Stomach (tissue), 8 donors: ENCODE measurements at regions not wholly inside any gene's neighbourhood (a gene's known extent, or its start where the extent isn't known, plus 50 kb on each side); places are given as distances from the start of the nearest gene placed in this dataset.
"Not testable (repeated sequence)": the region's sequence is repeated elsewhere in the genome, so short reads cannot be mapped to it uniquely, and the experiment has no call there.

ENCODE experiments used
- DNase-seq, 2 donors: peaks; one replicate each; pipeline versions ENCODE4 v3.0.0 to v3.0.0-alpha.2; 2013 to 2019
- H3K27ac ChIP-seq, 5 donors: fragments of 200-600 bp in 4 of 5; sonication (generic) in 4 of 5; one replicate each; pipeline ENCODE4 v1.5.1; 2013 to 2019; ENCODE audit warnings: mild to moderate bottlenecking in 1 of 5, moderate library complexity in 1 of 5
- H3K27me3 ChIP-seq, 3 donors: fragments of 200-600 bp; sonication (generic); one replicate each; pipeline ENCODE4 v1.5.1; 2017 to 2019; ENCODE audit warnings: mixed run types in 1 of 3
- H3K36me3 ChIP-seq, 4 donors: fragments of 200-600 bp; sonication (generic); 1 replicate in 3 of 4; 2 replicates in 1 of 4; pipeline ENCODE4 v1.5.1; 2016 to 2019
- H3K4me1 ChIP-seq, 4 donors: fragments of 200-600 bp; sonication (generic); one replicate each; pipeline ENCODE4 v1.5.1; 2016 to 2019
- H3K4me3 ChIP-seq, 4 donors: fragments of 200-600 bp; sonication (generic) in 3 of 4; one replicate each; pipeline ENCODE4 v1.5.1; 2016 to 2019; ENCODE audit warnings: mild to moderate bottlenecking in 1 of 4
- H3K9me3 ChIP-seq, 4 donors: fragments of 200-600 bp; sonication (generic); one replicate each; pipeline ENCODE4 v1.5.1; 2016 to 2019
- CTCF ChIP-seq, 7 experiments: fragments of 450-650 bp in 4 of 7; fragments of 200-600 bp in 3 of 7; sonication (generic) in 3 of 7; IDR thresholded peaks; one replicate each; pipeline ENCODE4 v1.5.1; 2016 to 2019; ENCODE audit warnings: antibody characterized with exemption in 7 of 7, control low read depth in 2 of 7, mild to moderate bottlenecking in 1 of 7
- EP300 ChIP-seq: sonication (generic); formaldehyde crosslinking; IDR thresholded peaks from one replicate; pipeline ENCODE4 v1.6.1; 2017; ENCODE audit warnings: antibody characterized with exemption
- POLR2A ChIP-seq, 4 donors: fragments of 450-650 bp; IDR thresholded peaks; one replicate each; pipeline ENCODE4 v1.6.1; 2016; ENCODE audit warnings: antibody characterized with exemption in 4 of 4, control low read depth in 2 of 4, mild to moderate bottlenecking in 1 of 4, moderate library complexity in 1 of 4
- POLR2AphosphoS5 ChIP-seq, 3 donors: sonication (generic); formaldehyde crosslinking; IDR thresholded peaks; one replicate each; pipeline ENCODE4 v1.6.1; 2016; ENCODE audit warnings: antibody characterized with exemption in 3 of 3
- WGBS, 5 donors: extraction: QIAGEN DNeasy Blood & Tissue Kit in 3 of 5; methylation state at CpG; one replicate each; pipeline versions ENCODE4 v1.1.5 to v1.1.7; 2013 to 2018; 5-methylcytosine and 5-hydroxymethylcytosine counted together
- intact Hi-C: fragments of 100-400 bp; cut with DNase I; formaldehyde crosslinking; loops from one replicate; pipeline ENCODE4 v1.15.1; 2023; ENCODE audit warnings: low total_unique reads
- donor health status: healthy with polysubstance abuse.
- donor health status: Bipolar disorder and iron deficiency.
- donor health status: healthy.

GRCh38 chr6:140653506-140653905 lies 1279.1 kb upstream of the CITED2 start:
- Histone ChIP-seq H3K27ac (no peak overlapping the region), H3K4me1 (no peaks in the 10 kb centered on the region), H3K36me3 (no peaks in the 10 kb centered on the region), H3K27me3 (no peaks in the 10 kb centered on the region), H3K4me3 (no peak overlapping the region), H3K9me3 (peaks cover 0 to under 1% (median 0%) of the 10 kb centered on the region in 4 donors)
- DNase-seq = no peak
- intact Hi-C loops = no loop called here
- TF ChIP-seq POLR2AphosphoS5 (IDR thresholded peaks at IDR 0.05) = no peak
- TF ChIP-seq POLR2A (IDR thresholded peaks at IDR 0.05) = no peak
- no peak for TF ChIP-seq CTCF (IDR thresholded peaks at IDR 0.05)
- no peak for TF ChIP-seq EP300

- H3K9me3 ChIP-seq = peaks cover 0 to 19% (median 11%) of the 10 kb centered on the region in 4 donors
- H3K36me3 ChIP-seq, H3K4me1 ChIP-seq, DNase-seq, H3K27ac ChIP-seq, intact Hi-C loops, H3K4me3 ChIP-seq, H3K27me3 ChIP-seq: not testable (repeated sequence)
- WGBS, 5 donors = 84 to 90% (median 89%) methylated on average over 3 of the region's 3 CpGs
Measured at GRCh38 chr6:140649502-140649901, 1275.1 kb upstream of the CITED2 start.

GRCh38 chr6:140647322-140647721 lies 1272.9 kb upstream of the CITED2 start:
- H3K4me1 ChIP-seq, H3K27ac ChIP-seq, H3K4me3 ChIP-seq, DNase-seq, intact Hi-C loops, H3K36me3 ChIP-seq, H3K27me3 ChIP-seq: not testable (repeated sequence)
- H3K9me3 ChIP-seq = peaks cover 0 to 25% (median 14%) of the 10 kb centered on the region in 4 donors

GRCh38 chr6:140644017-140644416 lies 1269.6 kb upstream of the CITED2 start:
- H3K9me3 ChIP-seq = peaks cover 0 to 25% (median 14%) of the 10 kb centered on the region in 4 donors
- intact Hi-C loops = no loop called here
- H3K36me3 ChIP-seq = no peaks in the 10 kb centered on the region
- H3K27ac ChIP-seq = no peak overlapping the region
- no peak for DNase-seq
- 79 to 93% (median 84%) methylated on average over 2 of the region's 2 CpGs for WGBS, 5 donors
- no peak for TF ChIP-seq CTCF (IDR thresholded peaks at IDR 0.05)
- no peak for TF ChIP-seq EP300
- TF ChIP-seq POLR2A (IDR thresholded peaks at IDR 0.05) = no peak
- no peak for TF ChIP-seq POLR2AphosphoS5 (IDR thresholded peaks at IDR 0.05)
- no peaks in the 10 kb centered on the region for H3K4me1 ChIP-seq
- H3K27me3 ChIP-seq = no peaks in the 10 kb centered on the region
- no peak overlapping the region for H3K4me3 ChIP-seq

GRCh38 chr6:140641412-140641811 lies 1267.0 kb upstream of the CITED2 start:
- intact Hi-C loops = no loop called here
- H3K27ac ChIP-seq = no peak overlapping the region
- H3K4me1 ChIP-seq = no peaks in the 10 kb centered on the region
- H3K36me3 ChIP-seq = no peaks in the 10 kb centered on the region
- TF ChIP-seq CTCF (IDR thresholded peaks at IDR 0.05) (no peak), EP300 (no peak), POLR2A (IDR thresholded peaks at IDR 0.05) (no peak), POLR2AphosphoS5 (IDR thresholded peaks at IDR 0.05) (no peak)
- H3K4me3 ChIP-seq = no peak overlapping the region
- DNase-seq = no peak
- no peaks in the 10 kb centered on the region for H3K27me3 ChIP-seq
- H3K9me3 ChIP-seq = peaks cover 0 to 6% (median 3%) of the 10 kb centered on the region in 4 donors
